IMR-90 (cell line): ENCODE measurements at regions not wholly inside any gene's neighbourhood (a gene's known extent, or its start where the extent isn't known, plus 50 kb on each side); places are given as distances from the start of the nearest gene placed in this dataset.

Experiments
- ATAC-seq: fragments of 200-7000 bp; cut with Tn5 transposase; 2 replicates; pipeline ENCODE4 v1.9.1; 2020; ENCODE audit warnings: low read depth, mild to moderate bottlenecking, moderate library complexity
- BruUV-seq: library from RNA; stranded (reverse); fragments of 400-500 nt; replicated peaks from 2 replicates; lab custom pipeline; 2021; lab: Mats Ljungman, UMichigan
- CTCF ChIA-PET: fragments of 300-600 bp; formaldehyde crosslinking; extraction: SDS; loops from one replicate; lab custom pipeline; 2021; ENCODE audit warnings: antibody characterized with exemption; lab: Yijun Ruan, JAX
- POLR2A ChIA-PET: fragments of 300-600 bp; sonication (Branson Sonifier 250); formaldehyde crosslinking; loops from one replicate; lab custom pipeline; 2022; ENCODE audit warnings: antibody characterized with exemption; ENCODE audit not compliant: unreplicated experiment; lab: Charles Lee
- DNase-seq: peaks from one replicate; pipeline ENCODE4 v3.0.0; 2013
- H2AFZ ChIP-seq: replicated peaks from 2 replicates; pipeline ENCODE3; 2013; ENCODE audit warnings: low read length, mild to moderate bottlenecking; ENCODE audit not compliant: poor library complexity
- H2AK5ac ChIP-seq: 2 replicates; pipeline ENCODE4 v1.6.1; 2013; ENCODE audit warnings: low read depth, low read length, inconsistent platforms
- H2AK9ac ChIP-seq: replicated peaks from 2 replicates; pipeline ENCODE3; 2013; ENCODE audit warnings: mild to moderate bottlenecking, low read depth, low read length, moderate library complexity; ENCODE audit not compliant: poor library complexity
- H2BK120ac ChIP-seq: 2 replicates; pipeline ENCODE4 v1.6.1; 2013; ENCODE audit warnings: low read depth, low read length, inconsistent platforms
- H2BK15ac ChIP-seq: 3 replicates; pipeline ENCODE4 v1.6.1; 2013; ENCODE audit warnings: low read depth, low read length, inconsistent platforms
- H2BK20ac ChIP-seq: 2 replicates; pipeline ENCODE4 v1.6.1; 2013; ENCODE audit warnings: low read depth, mild to moderate bottlenecking, inconsistent platforms, low read length, moderate library complexity
- H2BK5ac ChIP-seq: 2 replicates; pipeline ENCODE4 v1.6.1; 2013; ENCODE audit warnings: mild to moderate bottlenecking, low read depth, low read length, inconsistent platforms; ENCODE audit not compliant: poor library complexity, severe bottlenecking
- H3K14ac ChIP-seq: replicated peaks from 2 replicates; pipeline ENCODE4 v1.6.1; 2013; ENCODE audit warnings: low read depth, low read length, inconsistent platforms
- H3K18ac ChIP-seq: 2 replicates; pipeline ENCODE4 v1.6.1; 2013; ENCODE audit warnings: low read depth, low read length, control low read depth
- H3K23ac ChIP-seq: 2 replicates; pipeline ENCODE4 v1.6.1; 2013; ENCODE audit warnings: low read depth, low read length, inconsistent platforms
- H3K27ac ChIP-seq: 2 replicates; pipeline ENCODE4 v1.5.1; 2013; ENCODE audit warnings: mild to moderate bottlenecking, control low read depth, low read length; ENCODE audit not compliant: insufficient read depth
- H3K27me3 ChIP-seq: 2 replicates; pipeline ENCODE4 v1.6.1; 2013; ENCODE audit warnings: low read length; ENCODE audit not compliant: control insufficient read depth, insufficient read depth
- H3K36me3 ChIP-seq: 2 replicates; pipeline ENCODE4 v1.6.1; 2013; ENCODE audit warnings: low read length, mixed read lengths; ENCODE audit not compliant: control insufficient read depth, insufficient read depth
- H3K4ac ChIP-seq: 2 replicates; pipeline ENCODE4 v1.6.1; 2013; ENCODE audit warnings: low read depth, low read length, inconsistent platforms
- H3K4me1 ChIP-seq: 2 replicates; pipeline ENCODE4 v1.6.1; 2013; ENCODE audit warnings: low read length, mixed read lengths; ENCODE audit not compliant: control insufficient read depth, insufficient read depth
- H3K4me2 ChIP-seq: 2 replicates; pipeline ENCODE4 v1.6.1; 2013; ENCODE audit warnings: low read depth, mild to moderate bottlenecking, control low read depth, low read length, moderate library complexity
- H3K4me3 ChIP-seq: 2 replicates; pipeline ENCODE4 v1.5.1; 2013; ENCODE audit warnings: low read depth, mild to moderate bottlenecking, control low read depth, low read length, moderate library complexity; ENCODE audit not compliant: insufficient read depth
- H3K56ac ChIP-seq: 2 replicates; pipeline ENCODE4 v1.6.1; 2013; ENCODE audit warnings: low read length, inconsistent platforms; ENCODE audit not compliant: insufficient read depth; ENCODE audit errors: extremely low read depth
- H3K79me1 ChIP-seq, 2 experiments: 2 replicates each; pipeline ENCODE4 v1.6.1; 2013; ENCODE audit warnings: low read length in 2 of 2, inconsistent platforms in 1 of 2, low read depth in 1 of 2
- H3K9ac ChIP-seq: 2 replicates; pipeline ENCODE4 v1.6.1; 2013; ENCODE audit warnings: low read depth, low read length, control low read depth
- H3K9me1 ChIP-seq: 2 replicates; pipeline ENCODE4 v1.6.1; 2013; ENCODE audit warnings: low read length, inconsistent platforms; ENCODE audit not compliant: insufficient read depth
- H3K9me3 ChIP-seq: 2 replicates; pipeline ENCODE4 v1.6.1; 2013; ENCODE audit warnings: low read length; ENCODE audit not compliant: control insufficient read depth, insufficient read depth
- H4K20me1 ChIP-seq: 2 replicates; pipeline ENCODE4 v1.6.1; 2013; ENCODE audit warnings: low read length, inconsistent platforms; ENCODE audit not compliant: insufficient read depth
- H4K5ac ChIP-seq: 2 replicates; pipeline ENCODE4 v1.6.1; 2013; ENCODE audit warnings: mild to moderate bottlenecking, low read depth, low read length, control low read depth
- H4K8ac ChIP-seq, 2 experiments: 2 replicates each; pipeline ENCODE4 v1.6.1; 2013; ENCODE audit warnings: low read depth in 2 of 2, low read length in 2 of 2, control low read depth in 1 of 2, inconsistent platforms in 1 of 2
- H4K91ac ChIP-seq: 2 replicates; pipeline ENCODE4 v1.6.1; 2013; ENCODE audit warnings: low read depth, low read length, inconsistent platforms; ENCODE audit not compliant: insufficient read depth
- BHLHE40 ChIP-seq: fragments of 150-350 bp; IDR thresholded peaks from 2 replicates; pipeline ENCODE4 v1.6.1; 2016; ENCODE audit warnings: mild to moderate bottlenecking, low read depth, low read length
- CEBPB ChIP-seq: IDR thresholded peaks from 2 replicates; pipeline ENCODE4 v1.6.1; 2012; ENCODE audit warnings: low read depth, low read length, improper control_type of control experiment
- CHD1 ChIP-seq: IDR thresholded peaks from 2 replicates; pipeline ENCODE4 v1.6.1; 2012; ENCODE audit warnings: low read depth, low read length, improper control_type of control experiment
- CTCF ChIP-seq: conservative IDR thresholded peaks from 2 replicates; pipeline ENCODE4 v1.5.1; 2012; ENCODE audit warnings: mild to moderate bottlenecking, low read depth, low read length, improper control_type of control experiment
- FOS ChIP-seq: fragments of 150-350 bp; IDR thresholded peaks from 2 replicates; pipeline ENCODE4 v1.6.1; 2016; ENCODE audit warnings: low read depth, low read length
- MAFK ChIP-seq: IDR thresholded peaks from 2 replicates; pipeline ENCODE4 v1.6.1; 2012; ENCODE audit warnings: low read depth, low read length, improper control_type of control experiment
- MAZ ChIP-seq: IDR thresholded peaks from 2 replicates; pipeline ENCODE4 v1.6.1; 2012; ENCODE audit warnings: low read depth, mild to moderate bottlenecking, low read length, improper control_type of control experiment, moderate library complexity, borderline replicate concordance
- MXI1 ChIP-seq: IDR thresholded peaks from 2 replicates; pipeline ENCODE4 v1.6.1; 2012; ENCODE audit warnings: low read depth, mild to moderate bottlenecking, low read length, moderate library complexity, borderline replicate concordance
- NFE2L2 ChIP-seq: fragments of 150-350 bp; IDR thresholded peaks from 2 replicates; pipeline ENCODE4 v1.6.1; 2016; ENCODE audit warnings: low read depth, mild to moderate bottlenecking, low read length
- POLR2A ChIP-seq: IDR thresholded peaks from 2 replicates; pipeline ENCODE4 v1.6.1; 2012; ENCODE audit warnings: mild to moderate bottlenecking, low read depth, low read length
- RAD21 ChIP-seq: IDR thresholded peaks from 2 replicates; pipeline ENCODE4 v1.6.1; 2012; ENCODE audit warnings: low read length, improper control_type of control experiment
- RCOR1 ChIP-seq: IDR thresholded peaks from 2 replicates; pipeline ENCODE4 v1.6.1; 2012; ENCODE audit warnings: mild to moderate bottlenecking, low read length, improper control_type of control experiment; ENCODE audit not compliant: insufficient replicate concordance
- RFX5 ChIP-seq: IDR thresholded peaks from 2 replicates; pipeline ENCODE4 v1.8.0; 2012; ENCODE audit warnings: low read depth, mild to moderate bottlenecking, low read length, moderate library complexity
- SMC3 ChIP-seq: fragments of 150-350 bp; IDR thresholded peaks from 2 replicates; pipeline ENCODE4 v1.6.1; 2016; ENCODE audit warnings: low read depth, mild to moderate bottlenecking, antibody characterized with exemption, low read length, moderate library complexity
- USF2 ChIP-seq: fragments of 150-350 bp; IDR thresholded peaks from 2 replicates; pipeline ENCODE4 v1.6.1; 2017; ENCODE audit warnings: mild to moderate bottlenecking, antibody characterized with exemption, low read length, low read depth
- WGBS, 2 experiments: methylation state at CpG; one replicate each; pipeline versions ENCODE4 v1.1.5 to v1.1.7; 2013; ENCODE audit warnings: missing lambda C conversion rate in 2 of 2; ENCODE audit not compliant: insufficient read length in 1 of 2; ENCODE audit errors: extremely low coverage in 2 of 2; 5-methylcytosine and 5-hydroxymethylcytosine counted together
- dilution Hi-C: fragments of 300-500 bp; cut with HindIII; formaldehyde crosslinking; loops from one replicate; pipeline ENCODE4 v1.14.3; 2018; ENCODE audit warnings: low sequenced_read_pairs; ENCODE audit not compliant: unreplicated experiment
- in situ Hi-C: fragments of 300-500 bp; cut with MboI; formaldehyde crosslinking; loops from 3 replicates; pipeline ENCODE4 v1.14.3; 2019; ENCODE audit warnings: low sequenced_read_pairs, inconsistent platforms, mixed read lengths
- intact Hi-C: fragments of 100-400 bp; cut with micrococcal nuclease; formaldehyde crosslinking; loops from 2 replicates; pipeline ENCODE4 v1.10.0; 2022
- TF ChIP-seq, protein P1 (sequence below): fragments of 150-350 bp; IDR thresholded peaks from 2 replicates; pipeline ENCODE4 v1.6.1; 2016; ENCODE audit warnings: low read depth, mild to moderate bottlenecking, low read length, moderate library complexity, borderline replicate concordance

DNA sequence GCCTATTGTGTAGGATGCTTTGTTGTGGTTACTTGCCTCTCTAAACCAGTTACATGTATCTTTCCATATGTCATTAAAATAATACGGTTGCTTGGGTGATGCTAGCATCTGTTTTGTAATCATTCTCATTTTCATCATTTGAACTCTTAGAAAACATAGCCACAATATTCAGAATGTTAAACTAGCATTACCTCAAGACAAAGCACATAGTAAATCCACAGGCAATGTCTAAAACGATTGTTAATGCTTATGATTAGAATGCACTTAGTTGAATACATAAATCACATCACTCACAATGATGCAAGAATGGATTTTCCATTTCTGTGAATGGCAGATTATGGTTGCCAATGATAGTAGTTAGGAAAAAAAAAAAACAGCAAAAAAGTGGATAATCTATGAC is 110.0 kb upstream of the NAALADL2 start:
- H3K27ac ChIP-seq: no peak overlapping the region
- H2AK5ac ChIP-seq: no peak overlapping the region
- no peak overlapping the region for H3K4ac ChIP-seq
- H4K91ac ChIP-seq: no peak overlapping the region
- TF ChIP-seq MXI1 (no peak), USF2 (no peak), NFE2L2 (no peak), MAFK (no peak), RFX5 (no peak), POLR2A (no peak), CEBPB (no peak), RAD21 (no peak), FOS (no peak), MAZ (no peak), CTCF (no peak), SMC3 (no peak), RCOR1 (no peak), BHLHE40 (no peak), CHD1 (no peak)
- TF ChIP-seq, protein P1, sequence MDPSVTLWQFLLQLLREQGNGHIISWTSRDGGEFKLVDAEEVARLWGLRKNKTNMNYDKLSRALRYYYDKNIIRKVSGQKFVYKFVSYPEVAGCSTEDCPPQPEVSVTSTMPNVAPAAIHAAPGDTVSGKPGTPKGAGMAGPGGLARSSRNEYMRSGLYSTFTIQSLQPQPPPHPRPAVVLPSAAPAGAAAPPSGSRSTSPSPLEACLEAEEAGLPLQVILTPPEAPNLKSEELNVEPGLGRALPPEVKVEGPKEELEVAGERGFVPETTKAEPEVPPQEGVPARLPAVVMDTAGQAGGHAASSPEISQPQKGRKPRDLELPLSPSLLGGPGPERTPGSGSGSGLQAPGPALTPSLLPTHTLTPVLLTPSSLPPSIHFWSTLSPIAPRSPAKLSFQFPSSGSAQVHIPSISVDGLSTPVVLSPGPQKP: no peak
- H3K14ac ChIP-seq: no peak overlapping the region
- no peak overlapping the region for H3K18ac ChIP-seq
- H2BK5ac ChIP-seq: no peak overlapping the region
- H3K36me3 ChIP-seq: no peaks in the 10 kb centered on the region
- no peak overlapping the region for H2AFZ ChIP-seq
- intact Hi-C loops (no loop called here), in situ Hi-C loops (no loop called here), dilution Hi-C loops (no loop called here)
- no peak overlapping the region for H2BK20ac ChIP-seq
- no CpG with 5 or more reads among the region's 2 CpGs for WGBS, 2 experiments
- no peak overlapping the region for H3K4me3 ChIP-seq
- H2BK15ac ChIP-seq: no peak overlapping the region
- no peaks in the 10 kb centered on the region for H3K9me1 ChIP-seq
- H3K4me2 ChIP-seq: no peak overlapping the region
- no peak overlapping the region for H3K23ac ChIP-seq
- ChIA-PET CTCF (no interaction called here), POLR2A (no interaction called here)
- no peak overlapping the region for H3K9ac ChIP-seq
- no peak overlapping the region for H4K5ac ChIP-seq
- H3K27me3 ChIP-seq: no peaks in the 10 kb centered on the region
- no TSS peak for BruUV-seq
- no peak overlapping the region for H2BK120ac ChIP-seq
- H2AK9ac ChIP-seq: no peak overlapping the region
- no peaks in the 10 kb centered on the region for H4K20me1 ChIP-seq
- ATAC-seq (no peak), DNase-seq (no peak)
- H4K8ac ChIP-seq: no peak overlapping the region
- no peak overlapping the region for H3K56ac ChIP-seq
- H3K4me1 ChIP-seq: no peaks in the 10 kb centered on the region
- H3K9me3 ChIP-seq: no peaks in the 10 kb centered on the region
- no peaks in the 10 kb centered on the region for H3K79me1 ChIP-seq
